ENCODE measurements at regions not wholly inside any gene's neighbourhood (a gene's known extent, or its start where the extent isn't known, plus 50 kb on each side); places are given as distances from the start of the nearest gene placed in this dataset.
"Not testable (repeated sequence)": the region's sequence is repeated elsewhere in the genome, so short reads cannot be mapped to it uniquely, and the experiment has no call there.

DNA sequence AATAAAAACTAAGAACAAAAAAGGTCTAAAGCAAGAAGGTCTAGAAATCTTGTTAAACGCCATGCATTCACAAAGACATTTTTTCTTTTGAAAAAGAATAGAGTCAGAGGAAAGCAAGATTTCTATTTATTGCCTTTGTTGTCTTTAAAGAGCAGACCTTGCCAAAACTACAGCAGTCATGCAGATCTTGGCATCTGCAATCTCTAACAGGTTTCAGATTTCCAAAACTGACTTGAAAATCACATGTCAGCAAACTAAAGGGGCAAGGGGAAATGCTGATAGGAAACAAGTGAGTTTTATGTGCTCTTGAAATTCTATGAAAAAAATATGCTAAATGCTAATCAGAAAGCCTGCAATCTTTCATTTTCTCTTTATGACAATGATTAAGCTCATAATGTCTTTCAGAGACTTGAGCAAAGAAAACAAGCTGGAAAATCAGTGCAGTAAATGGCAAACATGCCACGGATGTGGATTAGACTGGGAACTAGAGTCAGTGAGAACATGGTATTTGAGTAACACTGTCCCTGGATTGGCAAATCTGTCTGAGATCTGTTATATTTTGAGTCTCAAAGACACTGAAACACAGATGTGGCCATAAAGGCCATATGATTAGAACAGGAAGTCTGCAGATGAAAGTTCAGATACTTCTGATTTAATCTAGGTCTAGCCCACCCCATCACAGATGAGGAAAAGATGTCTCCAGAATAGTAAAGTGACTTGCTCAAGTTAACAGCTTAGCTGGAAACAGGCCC is 361.4 kb upstream of the RPS23 start:
- TF ChIP-seq, protein P1, sequence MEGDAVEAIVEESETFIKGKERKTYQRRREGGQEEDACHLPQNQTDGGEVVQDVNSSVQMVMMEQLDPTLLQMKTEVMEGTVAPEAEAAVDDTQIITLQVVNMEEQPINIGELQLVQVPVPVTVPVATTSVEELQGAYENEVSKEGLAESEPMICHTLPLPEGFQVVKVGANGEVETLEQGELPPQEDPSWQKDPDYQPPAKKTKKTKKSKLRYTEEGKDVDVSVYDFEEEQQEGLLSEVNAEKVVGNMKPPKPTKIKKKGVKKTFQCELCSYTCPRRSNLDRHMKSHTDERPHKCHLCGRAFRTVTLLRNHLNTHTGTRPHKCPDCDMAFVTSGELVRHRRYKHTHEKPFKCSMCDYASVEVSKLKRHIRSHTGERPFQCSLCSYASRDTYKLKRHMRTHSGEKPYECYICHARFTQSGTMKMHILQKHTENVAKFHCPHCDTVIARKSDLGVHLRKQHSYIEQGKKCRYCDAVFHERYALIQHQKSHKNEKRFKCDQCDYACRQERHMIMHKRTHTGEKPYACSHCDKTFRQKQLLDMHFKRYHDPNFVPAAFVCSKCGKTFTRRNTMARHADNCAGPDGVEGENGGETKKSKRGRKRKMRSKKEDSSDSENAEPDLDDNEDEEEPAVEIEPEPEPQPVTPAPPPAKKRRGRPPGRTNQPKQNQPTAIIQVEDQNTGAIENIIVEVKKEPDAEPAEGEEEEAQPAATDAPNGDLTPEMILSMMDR (IDR thresholded peaks at IDR 0.05; ENCODE audit: low read depth, low read length): no peak
- peak; percentile 25 for DNase-seq (ENCODE audit: extremely low read depth, low read depth)

DNA sequence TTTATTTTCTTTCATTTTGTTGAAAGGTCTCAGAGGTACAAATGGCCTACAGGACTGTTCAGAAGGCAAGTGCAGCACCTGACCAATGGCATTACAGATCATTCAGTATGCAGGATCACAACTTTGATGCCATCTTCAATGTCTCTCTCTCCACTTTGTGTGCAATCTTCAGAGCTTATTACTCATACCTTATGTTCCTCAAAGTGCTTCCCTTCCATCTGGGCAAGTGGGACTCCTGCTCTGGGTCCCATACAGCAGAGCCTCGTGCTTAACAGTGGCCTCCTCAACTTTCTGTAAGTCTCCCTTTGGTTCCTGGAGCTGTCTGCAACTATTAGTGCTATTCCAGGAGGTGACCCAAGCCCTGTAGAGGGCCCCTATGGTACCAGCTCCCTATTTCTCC is 358.4 kb upstream of the RPS23 start:
- TF ChIP-seq, protein P1 (IDR thresholded peaks at IDR 0.05; ENCODE audit: low read depth, low read length): no peak
- DNase-seq (ENCODE audit: extremely low read depth, low read depth): no peak

DNA sequence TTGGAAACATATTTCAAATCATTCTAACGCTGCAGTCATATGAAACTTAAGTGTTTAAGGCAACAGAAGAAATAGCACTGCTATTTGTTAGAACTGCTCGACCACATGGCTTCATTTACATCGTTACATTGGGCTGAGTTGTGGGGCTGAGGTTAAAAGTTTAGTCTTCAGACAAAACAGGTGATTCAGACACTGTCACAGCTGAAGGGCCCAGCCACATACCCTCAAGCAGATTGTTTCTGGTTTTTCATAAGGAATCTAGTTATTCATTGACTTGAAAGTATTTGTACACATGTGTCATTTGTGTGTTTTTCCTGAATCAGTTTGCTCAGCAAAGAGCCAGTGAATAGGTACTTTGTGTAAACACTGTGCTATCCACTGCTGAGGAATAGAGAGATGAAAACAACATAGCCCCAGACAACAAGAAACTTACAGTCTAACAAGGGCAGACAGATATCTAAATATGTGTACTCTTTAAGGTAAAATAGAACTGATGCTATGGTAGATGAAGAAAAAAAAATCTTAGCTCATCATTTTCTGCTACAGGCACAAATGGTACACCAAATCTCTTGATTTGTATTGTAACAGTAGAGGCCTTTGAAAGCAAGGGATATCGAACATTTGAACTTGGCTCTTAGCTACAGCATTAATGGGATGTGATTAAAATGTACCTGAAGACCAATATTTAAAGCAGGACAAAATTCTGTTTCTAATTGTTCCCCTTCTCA is 357.6 kb upstream of the RPS23 start:
- DNase-seq (ENCODE audit: extremely low read depth, low read depth): peak; percentile 40
- TF ChIP-seq, protein P1 (IDR thresholded peaks at IDR 0.05; ENCODE audit: low read depth, low read length): no peak

DNA sequence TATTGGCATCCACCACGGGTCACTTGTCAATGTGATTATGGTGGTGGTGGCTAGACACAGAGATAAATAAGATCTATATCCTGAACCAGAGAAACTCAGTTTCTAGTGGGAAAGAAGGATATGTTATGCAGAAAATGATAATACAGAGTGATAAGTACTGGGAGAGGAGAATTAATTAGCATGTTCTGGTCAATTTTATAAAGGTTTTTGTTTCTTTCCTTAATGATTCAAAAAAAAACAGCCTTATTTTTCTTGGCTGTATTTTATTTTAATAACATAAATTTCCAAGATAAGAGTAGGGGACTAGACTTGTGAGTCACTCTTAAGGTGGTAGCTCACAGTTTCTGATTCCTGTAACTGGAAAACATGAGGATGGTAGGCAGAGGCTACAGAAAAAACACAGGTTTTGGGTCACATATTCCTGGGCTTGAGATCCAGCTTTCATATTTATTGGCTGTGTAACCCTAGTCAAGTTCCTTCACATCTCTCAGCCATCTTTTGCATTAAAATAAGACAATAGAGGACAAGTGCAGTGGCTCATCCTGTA is 350.3 kb upstream of the RPS23 start:
- TF ChIP-seq, protein P1 (IDR thresholded peaks at IDR 0.05; ENCODE audit: low read depth, low read length): no peak
- no peak for DNase-seq (ENCODE audit: extremely low read depth, low read depth)

DNA sequence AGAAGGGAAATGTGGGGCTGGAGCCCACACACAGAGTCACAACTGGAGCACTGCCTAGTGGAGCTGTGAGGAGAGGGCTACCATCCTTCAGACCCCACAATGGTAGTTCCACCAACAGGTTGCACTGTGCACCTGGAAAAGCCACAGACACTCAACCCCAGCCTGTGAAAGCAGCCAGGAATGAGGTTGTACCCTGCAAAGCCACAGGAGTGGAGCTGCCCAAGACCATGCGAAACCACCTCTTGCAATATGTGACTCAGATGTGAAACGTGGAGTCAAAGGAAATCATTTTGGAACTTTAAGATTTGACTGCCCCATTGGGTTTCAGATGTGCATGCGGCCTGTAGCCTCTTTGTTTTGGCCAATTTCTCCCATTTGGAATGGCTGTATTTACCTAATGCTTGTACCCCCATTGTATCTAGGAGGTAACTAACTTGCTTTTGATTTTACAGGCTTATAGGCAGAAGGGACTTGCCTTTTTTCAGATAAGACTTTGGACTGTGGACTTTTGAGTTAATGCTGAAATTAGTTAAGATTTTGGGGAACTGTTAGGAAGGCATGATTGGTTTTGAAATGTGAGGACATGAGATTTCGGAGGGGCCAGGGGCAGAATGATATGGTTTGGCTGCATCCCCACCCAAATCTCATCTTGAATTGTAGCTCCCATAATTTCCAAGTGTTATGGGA is 348.9 kb upstream of the RPS23 start:
- not testable (repeated sequence) for DNase-seq (ENCODE audit: extremely low read depth, low read depth)

DNA sequence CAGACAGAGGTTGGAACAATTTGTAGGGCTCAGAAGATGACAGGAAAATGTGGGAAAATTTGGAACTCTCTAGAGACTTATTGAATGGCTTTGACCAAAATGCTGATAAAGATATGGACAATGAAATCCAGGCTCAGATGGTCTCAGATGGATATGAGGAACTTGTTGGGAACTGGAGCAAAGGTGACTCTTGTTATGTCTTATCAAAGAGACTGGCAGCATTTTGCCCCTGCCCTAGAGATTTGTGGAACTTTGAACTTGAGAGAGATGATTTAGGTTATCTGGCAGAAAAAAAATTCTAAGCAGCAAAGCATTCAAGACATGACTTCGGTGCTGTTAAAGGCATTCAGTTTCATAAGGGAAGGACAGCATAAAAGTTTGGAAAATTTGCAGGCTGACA is 347.9 kb upstream of the RPS23 start:
- not testable (repeated sequence) for DNase-seq (ENCODE audit: extremely low read depth, low read depth)

DNA sequence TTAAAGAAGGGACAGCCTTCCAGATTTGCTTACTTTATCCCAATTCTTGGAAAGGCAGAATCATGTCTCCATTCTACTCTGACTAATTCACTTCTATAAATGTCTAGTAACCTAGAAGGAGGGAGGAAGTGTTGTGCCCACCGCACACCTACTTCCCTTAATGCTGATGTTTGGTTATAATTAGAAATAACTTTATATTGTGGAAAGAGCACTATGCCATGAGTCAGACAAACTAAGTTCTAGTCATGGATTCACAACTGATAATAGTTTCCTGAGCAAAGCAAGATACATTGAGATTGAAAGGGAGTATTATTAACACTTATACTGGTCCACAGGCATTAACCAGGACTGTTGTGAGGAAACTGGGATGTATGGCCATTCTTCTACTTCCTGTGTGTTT is 345.9 kb upstream of the RPS23 start:
- DNase-seq (ENCODE audit: extremely low read depth, low read depth): no peak
- TF ChIP-seq, protein P1 (IDR thresholded peaks at IDR 0.05; ENCODE audit: low read depth, low read length): no peak

Measured in AG09319 (cell line).